HG02759 (cell line): ENCODE measurements at regions not wholly inside any gene's neighbourhood (a gene's known extent, or its start where the extent isn't known, plus 50 kb on each side); places are given as distances from the start of the nearest gene placed in this dataset.

Experiments used
- ATAC-seq: cut with Tn5 transposase; IDR thresholded peaks from one replicate; pipeline ENCODE4 v1.9.1; 2021; ENCODE audit warnings: mild to moderate bottlenecking, moderate library complexity; ENCODE audit not compliant: unreplicated experiment

DNA sequence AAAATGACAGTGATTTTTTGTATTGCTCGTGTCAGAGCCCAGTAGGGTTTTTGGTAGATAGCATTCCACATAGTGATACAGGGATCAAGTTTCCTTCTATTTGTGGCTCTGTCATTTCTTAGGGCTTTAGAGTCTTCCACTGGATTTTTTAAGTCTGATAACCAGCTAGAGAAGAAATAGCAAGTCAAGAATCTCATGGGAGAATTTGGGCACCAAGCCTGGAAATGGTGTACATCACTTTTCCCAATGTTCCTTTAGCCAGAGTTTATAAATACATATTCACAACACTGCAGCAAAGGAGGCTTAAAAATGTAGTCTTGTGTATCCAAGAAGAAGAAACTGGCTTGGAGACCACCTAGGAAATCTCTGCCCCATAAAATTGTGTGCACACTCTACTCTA lies 647.1 kb upstream of the KLF4 start:
- ATAC-seq: no peak

DNA sequence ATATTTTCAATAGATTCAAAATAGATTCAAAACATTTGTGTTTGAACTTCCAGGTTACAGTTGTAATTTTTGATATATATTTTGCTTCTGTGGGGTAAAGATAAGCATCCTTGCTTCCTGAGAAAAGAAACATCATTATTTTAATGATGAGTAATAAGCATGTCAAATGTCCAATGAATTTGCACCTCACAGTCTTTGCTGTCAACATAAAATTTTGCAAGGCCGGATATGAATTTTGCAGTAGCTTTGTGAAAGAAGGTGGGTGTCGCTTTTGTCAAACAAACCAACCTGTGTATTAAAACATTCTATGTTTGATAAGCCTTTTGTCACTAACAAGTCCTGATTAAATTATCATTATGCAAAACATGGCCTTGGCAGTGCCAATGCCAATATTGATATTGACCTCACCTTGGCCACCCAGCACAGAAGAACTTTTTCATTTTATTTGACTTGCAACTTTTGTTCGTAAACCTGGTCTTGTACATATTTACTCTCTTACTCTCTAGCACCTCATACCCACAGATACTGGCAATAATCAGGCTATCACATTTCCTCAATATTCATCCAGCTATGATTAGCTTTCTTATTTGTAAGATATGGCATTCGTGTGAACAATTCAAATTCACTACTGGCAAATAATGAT lies 645.0 kb upstream of the KLF4 start:
- ATAC-seq: no peak

DNA sequence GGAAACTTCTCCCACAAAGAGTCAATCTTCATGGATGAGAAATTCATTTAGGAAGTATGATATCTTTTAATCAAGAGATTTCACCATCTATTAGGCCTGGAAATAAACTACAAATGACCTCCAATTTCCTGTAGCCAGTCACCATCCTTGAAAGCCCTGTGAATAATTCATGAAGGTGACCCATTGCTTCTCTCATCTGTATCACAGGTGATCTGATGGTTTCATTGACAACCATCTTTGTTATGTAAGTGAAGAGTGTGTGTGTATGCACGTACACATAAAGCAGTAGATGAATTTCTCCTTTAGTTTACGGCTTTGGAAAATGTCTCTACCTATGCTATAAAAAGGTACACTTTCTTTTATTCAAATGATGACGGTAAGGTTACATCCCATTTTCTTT lies 644.1 kb upstream of the KLF4 start:
- ATAC-seq: no peak

DNA sequence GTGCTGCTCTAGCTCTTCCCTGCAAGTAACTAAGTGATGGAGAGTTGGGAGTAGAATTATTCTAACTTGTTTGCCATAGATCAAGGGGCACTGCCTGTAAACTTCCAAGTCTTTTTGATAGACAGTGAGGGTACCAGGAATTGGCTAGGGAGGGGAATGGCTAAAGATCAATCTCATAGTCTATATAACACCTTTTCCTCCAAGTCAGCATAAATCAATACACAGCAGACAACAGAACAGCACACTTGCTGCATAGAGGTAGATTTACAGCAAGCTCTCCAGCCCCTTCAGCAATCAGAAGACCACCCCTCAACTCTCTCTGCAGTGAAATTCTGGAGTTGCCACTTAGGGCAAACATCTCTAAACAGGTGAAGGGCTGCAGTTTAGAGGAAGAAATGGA lies 643.5 kb upstream of the KLF4 start:
- ATAC-seq: no peak

DNA sequence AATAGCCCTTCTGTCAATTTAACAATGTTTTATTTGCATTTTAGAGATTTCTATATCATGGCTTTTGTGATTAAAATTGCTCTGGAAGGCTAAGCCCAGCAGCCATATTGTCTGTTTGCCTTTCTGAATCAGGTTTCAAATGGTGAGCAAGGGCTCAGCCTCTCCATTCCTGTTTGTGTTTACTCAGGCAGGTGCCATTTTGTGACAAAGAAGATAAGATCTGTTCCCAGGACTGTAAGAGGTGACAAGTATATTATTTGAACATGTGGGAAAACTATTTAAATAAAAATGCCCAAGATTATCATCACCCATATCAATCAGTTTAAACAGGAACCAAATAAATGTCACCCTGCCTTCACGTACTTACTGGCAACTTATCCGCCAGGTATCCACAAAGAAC lies 641.3 kb upstream of the KLF4 start:
- ATAC-seq: no peak

DNA sequence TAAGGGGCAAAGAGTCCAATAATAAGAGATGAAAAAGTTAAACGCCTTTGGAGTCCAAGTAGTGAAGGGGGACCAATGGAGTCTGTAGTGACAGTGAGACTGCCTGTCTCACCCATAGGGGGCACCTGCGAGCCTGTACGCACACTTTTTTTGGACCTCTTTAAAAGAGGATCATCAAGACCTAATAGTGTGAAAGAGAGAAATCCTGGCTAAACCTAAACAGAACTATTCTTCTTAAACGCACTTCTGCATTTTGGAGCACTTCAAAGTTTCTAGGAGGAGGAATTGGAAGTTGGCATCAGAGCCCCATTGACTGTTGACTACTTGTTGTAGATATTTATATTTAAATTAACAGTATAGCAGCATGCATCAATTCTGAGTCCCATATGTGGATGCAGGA lies 636.1 kb upstream of the KLF4 start:
- ATAC-seq: no peak

DNA sequence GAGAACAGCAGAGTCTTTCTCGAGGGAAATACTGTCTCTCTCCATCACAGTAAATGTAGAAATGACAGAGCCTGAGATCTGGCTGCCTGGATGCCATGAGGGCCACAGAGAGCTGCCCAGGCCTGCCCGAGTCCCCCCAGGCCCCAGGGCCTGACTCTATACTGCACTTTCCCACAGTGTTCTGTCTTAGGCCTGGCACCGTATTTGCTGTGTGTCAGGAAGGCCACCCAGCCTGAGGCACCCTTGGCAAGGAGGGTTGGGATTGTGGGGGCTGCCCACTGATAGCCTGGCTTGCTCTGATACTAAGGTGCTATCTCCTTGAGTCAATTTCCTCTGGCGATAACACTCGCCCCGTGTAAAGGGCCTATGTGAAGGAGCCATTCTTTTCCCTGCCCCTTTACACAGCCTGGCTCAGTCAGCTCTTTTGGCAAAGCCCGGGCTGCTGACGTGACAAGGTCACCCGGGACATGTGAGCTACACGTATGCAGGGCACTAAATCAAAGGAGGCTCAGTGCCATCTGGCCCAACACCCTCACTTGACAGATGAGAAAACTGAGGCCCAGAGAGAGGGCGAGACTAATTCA lies 630.1 kb upstream of the KLF4 start:
- ATAC-seq: no peak

DNA sequence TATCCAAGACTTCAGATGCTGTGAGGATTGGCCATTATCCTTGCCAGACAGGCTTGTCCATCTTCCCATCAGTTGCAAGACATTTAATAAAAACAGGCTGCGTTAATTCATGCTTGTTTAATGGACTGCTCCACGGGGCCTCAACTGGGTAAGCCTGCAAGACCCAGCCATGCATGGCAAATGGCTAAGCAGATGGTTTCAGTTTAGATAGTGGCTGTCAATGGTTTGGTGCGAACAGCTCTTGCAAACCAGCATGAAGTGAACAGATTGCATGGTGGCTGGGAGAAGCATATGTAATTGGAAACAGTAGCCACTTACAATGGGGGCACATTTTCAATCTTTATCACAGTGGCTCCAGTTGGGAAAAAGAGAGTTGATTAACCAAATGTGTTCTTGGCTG lies 628.2 kb upstream of the KLF4 start:
- ATAC-seq: no peak

DNA sequence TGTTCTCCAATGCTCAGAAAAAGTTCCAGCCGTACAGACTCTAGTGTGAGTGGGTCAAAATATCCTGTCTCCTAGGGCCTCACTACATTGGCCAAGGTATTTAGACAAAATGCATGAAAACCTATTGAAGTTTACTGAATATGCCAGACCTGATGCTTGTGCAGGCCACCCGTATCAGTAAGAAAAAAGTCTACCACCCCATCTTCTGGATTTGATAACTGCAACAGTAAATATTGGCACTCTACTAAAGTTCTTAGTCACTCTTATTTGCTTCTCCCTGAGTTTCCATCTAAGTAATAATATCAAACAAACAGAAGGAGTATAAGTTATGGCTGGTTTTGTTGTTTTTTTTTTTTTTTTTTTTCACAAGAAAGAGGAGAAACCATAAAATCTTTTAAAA lies 627.7 kb upstream of the KLF4 start:
- no peak for ATAC-seq

DNA sequence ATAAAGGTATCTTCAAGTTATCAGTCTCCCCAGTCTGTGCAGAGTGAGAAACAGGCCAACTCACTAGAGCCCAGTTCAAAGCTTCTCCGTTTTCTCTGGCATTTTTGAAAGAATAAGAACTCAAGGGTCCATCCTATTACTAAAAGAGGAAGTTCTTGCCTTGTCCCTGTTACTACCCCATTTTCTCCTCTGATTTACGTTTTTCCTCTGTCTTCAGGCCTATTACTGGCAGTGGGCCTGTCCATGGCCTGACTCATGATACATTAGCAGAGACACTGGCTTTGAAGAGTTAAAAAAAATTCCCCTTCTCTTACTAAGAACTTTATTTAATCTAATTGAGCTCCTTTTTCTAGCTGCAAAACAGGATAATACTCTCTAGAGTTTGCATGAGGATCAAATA lies 624.0 kb upstream of the KLF4 start:
- ATAC-seq: no peak

DNA sequence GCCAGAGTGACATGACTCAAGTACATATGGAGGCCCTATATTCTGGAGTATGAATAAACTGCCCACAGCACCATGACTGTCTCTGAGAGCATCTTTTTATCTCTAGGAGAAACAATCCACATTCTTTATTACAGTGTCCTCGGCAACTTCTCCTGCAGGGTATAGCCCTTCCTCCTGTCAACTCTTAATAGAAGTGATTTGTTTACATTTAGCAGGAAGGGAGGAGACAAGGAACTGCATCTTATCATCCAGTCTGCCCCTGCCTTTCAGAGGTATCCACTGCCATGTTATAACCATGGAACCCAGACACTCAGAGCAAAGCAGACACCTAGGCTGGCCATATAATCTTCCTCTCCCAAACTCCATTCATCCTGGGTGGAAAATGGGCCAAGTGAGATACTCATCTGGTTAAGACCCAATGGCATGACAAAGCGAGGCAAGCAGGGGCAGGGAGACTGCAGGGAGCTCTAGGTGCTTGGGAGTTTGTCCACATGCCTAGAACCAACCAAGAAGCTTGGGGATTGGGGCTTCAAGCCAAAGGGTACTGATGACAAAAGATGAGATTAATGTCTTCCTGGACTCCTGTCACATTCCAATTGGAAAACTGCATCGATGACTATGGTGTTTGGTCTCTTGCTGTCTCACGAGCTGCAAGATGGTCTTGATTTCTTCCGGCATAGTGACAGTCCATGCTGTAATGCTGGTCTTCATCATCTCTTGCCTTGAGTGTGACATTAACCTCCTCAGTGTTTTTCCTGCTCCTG lies 620.5 kb upstream of the KLF4 start:
- ATAC-seq: no peak

DNA sequence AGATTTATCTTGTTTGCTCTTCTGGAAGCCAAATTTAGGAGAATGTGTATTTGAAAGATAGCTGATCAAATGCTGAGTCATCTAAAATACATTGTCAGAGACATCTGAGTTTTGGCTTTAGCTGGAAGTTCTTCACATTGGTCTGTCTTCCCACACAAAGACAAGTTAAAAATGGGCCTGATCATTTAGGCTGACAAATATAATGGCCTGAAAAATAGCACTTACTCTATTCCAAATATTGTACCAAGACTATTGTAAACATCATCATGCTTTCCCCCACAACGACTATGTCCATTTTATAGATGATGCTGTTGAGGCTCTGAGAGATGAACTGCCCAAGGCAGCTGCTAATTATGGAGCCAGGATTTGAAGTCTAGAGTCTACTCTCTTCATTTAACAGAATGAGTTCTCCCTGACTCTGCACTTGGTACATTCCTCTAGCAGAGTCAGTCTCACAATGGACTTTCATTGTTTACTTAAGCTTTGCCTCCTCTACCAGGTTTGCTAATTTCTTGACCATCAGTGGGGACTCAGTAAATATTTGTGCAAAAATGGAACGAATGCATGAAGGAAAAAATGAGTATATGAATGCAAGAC lies 619.4 kb upstream of the KLF4 start:
- ATAC-seq: no peak

DNA sequence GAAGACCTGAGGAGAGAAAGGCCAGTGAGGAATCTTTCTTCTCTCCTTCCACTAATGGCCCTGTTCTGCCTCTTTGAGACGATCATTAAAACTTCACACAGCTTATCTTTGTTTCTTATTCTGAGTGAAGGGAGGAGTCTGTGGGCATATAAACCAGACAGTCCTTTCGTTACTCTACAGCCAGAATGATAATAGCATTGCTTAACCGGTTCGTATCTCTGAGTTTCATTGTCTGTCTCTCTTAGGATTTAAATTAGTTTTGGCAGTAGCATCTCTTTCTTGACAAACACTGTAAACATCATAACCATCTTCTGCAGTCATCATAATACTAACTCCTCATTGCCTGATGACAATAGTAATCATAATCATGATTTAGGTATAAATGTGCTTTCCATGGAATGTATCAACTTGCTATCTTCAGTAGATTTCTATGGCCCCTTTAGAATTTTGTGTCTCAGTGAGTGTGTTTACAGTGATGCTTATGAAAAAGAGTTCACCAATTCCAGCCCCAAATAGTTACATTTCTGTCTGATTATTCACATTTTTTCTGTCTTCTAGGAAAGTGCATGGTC lies 618.8 kb upstream of the KLF4 start:
- no peak for ATAC-seq

DNA sequence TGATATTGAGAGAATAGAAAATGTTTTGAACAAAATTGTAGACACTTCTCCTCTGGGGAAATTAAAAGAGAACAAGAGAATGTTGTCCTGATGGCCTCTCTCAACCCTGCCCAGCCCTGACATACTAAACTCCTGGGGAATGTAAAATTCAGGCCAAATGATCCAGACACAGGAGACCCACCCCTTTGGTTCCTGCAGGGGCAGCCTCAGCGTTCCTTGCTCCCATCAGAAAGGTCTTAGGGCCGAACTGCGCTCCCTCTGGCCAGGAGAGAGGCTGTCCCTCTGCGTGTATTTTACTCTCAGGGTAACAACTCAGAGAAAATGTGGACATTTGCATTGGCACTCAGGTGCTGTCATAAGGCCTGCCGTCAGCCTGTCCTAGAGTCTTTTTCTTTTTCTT lies 616.3 kb upstream of the KLF4 start:
- ATAC-seq: no peak

DNA sequence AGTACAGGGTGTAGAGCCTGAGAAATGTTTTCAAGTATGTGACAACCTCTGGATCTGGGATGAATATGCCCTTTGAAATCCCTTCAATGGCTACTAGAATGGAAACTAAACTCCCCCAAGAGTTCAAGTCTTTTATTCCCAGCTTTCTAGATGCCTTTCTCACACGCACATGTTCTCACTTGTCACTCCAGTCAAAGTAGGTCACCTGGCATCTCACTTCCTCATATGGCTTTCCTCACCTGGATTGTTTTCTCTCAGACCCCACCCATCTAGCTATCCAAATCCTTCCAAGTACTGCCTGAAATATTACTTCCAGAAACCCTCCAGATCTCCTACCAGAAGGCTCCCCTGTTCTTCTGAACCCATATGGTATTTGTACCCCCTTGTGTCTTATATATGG lies 615.4 kb upstream of the KLF4 start:
- ATAC-seq: no peak

DNA sequence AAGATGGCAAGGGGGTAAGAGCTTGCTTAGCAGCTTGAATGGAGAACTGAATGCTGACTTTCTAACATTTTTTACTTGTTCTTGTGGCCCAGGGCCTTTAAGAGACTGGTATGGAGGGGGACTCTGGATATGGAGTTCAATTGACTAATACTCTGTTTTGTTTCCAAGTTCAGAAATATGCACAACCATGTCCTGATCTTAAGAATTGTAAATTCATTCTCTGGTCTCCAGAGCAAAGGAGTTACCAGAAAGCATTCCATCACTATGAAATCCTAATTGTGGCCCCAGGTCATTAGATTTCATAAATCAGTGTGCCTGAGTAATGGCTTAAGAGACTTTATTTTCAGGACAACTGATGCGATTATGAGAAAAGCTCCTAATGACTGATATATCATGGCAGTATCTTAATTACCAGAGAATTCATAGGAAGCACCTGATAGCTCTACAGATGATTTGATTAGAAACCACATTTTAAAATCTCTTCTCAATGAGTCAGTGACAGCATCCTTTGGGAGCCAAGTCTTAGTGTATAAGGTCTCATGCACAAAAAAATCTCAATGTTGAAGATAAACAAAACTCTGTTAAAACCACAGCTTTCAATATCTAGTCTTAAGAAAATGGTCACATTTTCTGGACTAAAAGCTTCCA lies 613.6 kb upstream of the KLF4 start:
- no peak for ATAC-seq

DNA sequence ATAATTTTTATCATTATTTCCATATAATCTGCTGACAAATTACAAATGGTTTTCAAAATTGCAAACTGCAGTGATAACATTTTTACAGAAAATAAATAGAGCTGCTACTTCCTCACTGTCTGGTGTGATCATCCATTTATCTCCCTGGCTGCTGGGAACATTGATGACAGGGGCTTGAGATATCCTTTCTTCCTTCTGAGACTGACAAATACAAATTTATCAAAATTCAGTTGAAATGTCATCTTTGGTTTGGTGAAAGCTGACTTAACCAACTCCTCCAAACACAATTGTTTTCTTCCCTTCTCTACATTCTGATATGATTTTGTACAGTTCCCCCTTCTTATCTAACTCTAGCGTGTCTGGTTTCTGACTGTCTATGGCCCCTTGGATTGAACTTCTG lies 611.8 kb upstream of the KLF4 start:
- no peak for ATAC-seq

DNA sequence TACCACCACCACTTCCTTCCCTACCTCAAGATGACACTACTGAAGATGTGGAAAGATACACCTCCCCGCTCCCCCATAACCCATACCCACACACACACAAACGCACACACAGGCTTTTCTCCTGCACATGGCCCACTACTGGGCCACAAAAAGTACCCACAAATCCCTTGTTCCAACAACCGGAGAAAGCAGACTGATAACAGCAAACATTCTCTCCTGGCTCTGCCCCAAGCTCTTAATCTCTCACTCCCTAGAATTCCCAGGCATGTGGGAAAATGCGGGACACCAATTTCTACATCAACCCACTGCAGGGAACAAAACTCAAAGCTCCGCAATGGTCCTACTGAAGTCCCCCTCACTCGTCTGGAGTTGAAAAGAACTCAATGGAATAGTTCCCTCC lies 611.0 kb upstream of the KLF4 start:
- ATAC-seq: no peak

DNA sequence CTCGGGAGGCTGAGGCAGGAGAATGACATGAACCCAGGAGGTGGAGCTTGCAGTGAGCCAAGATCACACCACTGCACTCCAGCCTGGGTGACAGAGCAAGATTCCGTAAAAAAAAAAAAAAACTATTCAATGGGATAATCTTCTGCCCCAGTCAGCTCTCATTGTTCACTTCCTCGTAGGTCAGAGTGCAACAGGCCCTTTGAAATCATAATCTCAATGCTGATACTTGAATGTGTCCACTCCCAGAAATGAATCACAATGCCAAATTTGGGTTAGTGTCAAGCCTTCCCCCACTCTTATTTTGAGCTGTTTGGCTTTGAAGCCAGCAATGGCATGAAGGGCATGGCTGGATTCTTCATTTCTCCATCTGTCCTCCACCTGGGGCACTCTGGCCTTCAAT lies 610.3 kb upstream of the KLF4 start:
- no peak for ATAC-seq

DNA sequence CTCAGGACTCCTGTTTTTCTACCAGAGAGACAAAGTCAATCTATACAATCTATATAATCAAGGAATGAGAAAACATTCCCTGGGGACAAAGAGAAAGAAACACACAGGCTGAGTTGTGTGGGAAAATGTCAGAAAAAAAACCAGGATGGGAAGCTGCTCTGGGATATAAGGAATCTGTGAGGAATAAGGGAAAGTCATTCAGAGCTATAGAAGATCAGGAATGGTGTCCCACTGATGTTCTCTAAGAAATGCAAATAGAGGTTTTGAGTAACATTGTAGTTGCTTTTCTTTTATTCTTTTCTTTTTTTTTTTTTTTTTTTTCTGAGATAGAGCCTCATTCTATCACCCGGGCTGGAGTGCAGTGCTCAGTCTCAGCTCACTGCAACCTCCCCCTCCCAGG lies 605.9 kb upstream of the KLF4 start:
- ATAC-seq: no peak

DNA sequence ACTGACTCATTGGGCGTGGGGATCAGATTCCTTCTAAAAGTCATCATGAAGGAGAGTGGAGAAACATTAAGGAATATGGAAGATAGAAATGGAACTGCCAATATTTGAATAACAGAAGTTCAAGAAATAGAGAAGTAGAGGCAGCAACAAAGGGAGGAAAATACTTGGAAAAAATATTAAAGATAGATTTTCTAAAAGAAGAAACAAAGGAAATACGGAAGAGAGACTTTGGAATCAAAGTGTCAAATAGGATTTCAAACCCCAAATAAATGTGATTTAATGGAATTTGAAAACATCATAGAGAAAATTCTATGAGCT lies 605.1 kb upstream of the KLF4 start:
- ATAC-seq: no peak
